Neural progenitor cell (in vitro differentiated cells): ENCODE measurements at regions not wholly inside any gene's neighbourhood (a gene's known extent, or its start where the extent isn't known, plus 50 kb on each side); places are given as distances from the start of the nearest gene placed in this dataset.

Source experiments
- DNase-seq: peaks from one replicate; pipeline ENCODE4 v3.0.0-alpha.2; 2016; ENCODE audit warnings: low spot score
- H2AFZ ChIP-seq: fragments of 200-600 bp; sonication (generic); replicated peaks from 2 replicates; pipeline ENCODE4 v1.6.1; 2016; ENCODE audit warnings: antibody characterized with exemption
- H3F3A ChIP-seq: fragments of 200-600 bp; sonication (generic); 2 replicates; pipeline ENCODE4 v1.6.1; 2016; ENCODE audit warnings: antibody characterized with exemption, low read depth
- H3K27ac ChIP-seq: fragments of 200-600 bp; sonication (generic); 2 replicates; pipeline ENCODE4 v1.5.1; 2016; ENCODE audit warnings: mild to moderate bottlenecking
- H3K27me3 ChIP-seq: fragments of 200-600 bp; sonication (generic); 2 replicates; pipeline ENCODE4 v1.6.1; 2016; ENCODE audit warnings: mild to moderate bottlenecking, moderate library complexity
- H3K36me3 ChIP-seq: fragments of 200-600 bp; sonication (generic); 2 replicates; pipeline ENCODE4 v1.5.1; 2016
- H3K4me1 ChIP-seq: fragments of 200-600 bp; sonication (generic); 2 replicates; pipeline ENCODE4 v1.6.1; 2016; ENCODE audit warnings: mixed run types
- H3K4me2 ChIP-seq: fragments of 200-600 bp; sonication (generic); 2 replicates; pipeline ENCODE4 v1.6.1; 2016
- H3K4me3 ChIP-seq: fragments of 200-600 bp; sonication (generic); 2 replicates; pipeline ENCODE4 v1.5.1; 2016
- H3K79me2 ChIP-seq: fragments of 200-600 bp; sonication (generic); 2 replicates; pipeline ENCODE4 v1.6.1; 2016; ENCODE audit warnings: low read depth
- H3K9ac ChIP-seq: fragments of 200-600 bp; sonication (generic); 2 replicates; pipeline ENCODE4 v1.6.1; 2016
- H3K9me3 ChIP-seq: fragments of 200-600 bp; sonication (generic); 2 replicates; pipeline ENCODE4 v1.5.1; 2016; ENCODE audit warnings: low read depth
- H4K20me1 ChIP-seq: fragments of 200-600 bp; sonication (generic); 2 replicates; pipeline ENCODE4 v1.6.1; 2016; ENCODE audit warnings: low read depth
- H3K27ac Mint-ChIP-seq: 3 replicates; pipeline ENCODE4 v1.8.0; 2021; ENCODE audit warnings: mixed read lengths
- H3K27me3 Mint-ChIP-seq: 2 replicates; pipeline ENCODE4 v1.8.0; 2022; ENCODE audit warnings: low read depth, mild to moderate bottlenecking, inconsistent platforms, moderate library complexity, mixed read lengths; ENCODE audit not compliant: insufficient read depth
- H3K36me3 Mint-ChIP-seq: 3 replicates; pipeline ENCODE4 v1.8.0; 2021; ENCODE audit warnings: mixed read lengths
- H3K4me1 Mint-ChIP-seq: 3 replicates; pipeline ENCODE4 v1.8.0; 2021; ENCODE audit warnings: mixed read lengths
- H3K4me3 Mint-ChIP-seq: 3 replicates; pipeline ENCODE4 v1.8.0; 2021; ENCODE audit warnings: mild to moderate bottlenecking, moderate library complexity, mixed read lengths
- H3K9me3 Mint-ChIP-seq: 3 replicates; pipeline ENCODE4 v1.8.0; 2020; ENCODE audit warnings: mixed read lengths
- EZH2 ChIP-seq: fragments of 200-600 bp; sonication (generic); IDR thresholded peaks from 2 replicates; pipeline ENCODE4 v1.6.1; 2017; ENCODE audit warnings: antibody characterized with exemption, mild to moderate bottlenecking, moderate library complexity
- EZH2phosphoT487 ChIP-seq: fragments of 200-600 bp; sonication (generic); IDR thresholded peaks from 2 replicates; pipeline ENCODE4 v1.6.1; 2017; ENCODE audit warnings: antibody characterized with exemption
- TF ChIP-seq, protein P1 (sequence below): fragments of 200-600 bp; sonication (generic); IDR thresholded peaks from 2 replicates; pipeline ENCODE4 v1.5.1; 2017; ENCODE audit warnings: antibody characterized with exemption, mild to moderate bottlenecking

DNA sequence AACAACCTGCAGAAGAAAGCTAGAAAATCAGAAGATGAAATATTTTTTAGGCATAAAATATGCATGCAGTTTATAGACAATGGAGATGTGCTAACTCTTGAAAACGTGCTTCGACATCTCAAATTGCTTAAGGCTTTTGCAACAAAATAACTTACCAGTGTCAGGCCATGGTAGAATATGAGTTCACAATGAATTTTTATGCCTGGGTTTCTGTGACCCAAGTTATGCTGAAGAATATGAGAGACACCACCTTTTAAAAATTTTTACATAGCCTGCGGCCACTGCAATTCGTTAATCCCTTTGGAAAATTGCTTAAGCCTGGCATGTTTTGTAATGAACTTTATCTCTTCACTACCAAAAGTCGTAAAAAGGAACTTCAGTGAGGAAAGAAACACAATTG lies 170.1 kb upstream of the AKR1E2 start:
- Histone ChIP-seq H3K4me1 (peaks cover 35% of the 10 kb centered on the region), H3K79me2 (no peaks in the 10 kb centered on the region), H2AFZ (no peak overlapping the region), H3K27me3 (no peaks in the 10 kb centered on the region), H3K4me2 (no peak overlapping the region), H3K9ac (no peak overlapping the region), H3K9me3 (no peaks in the 10 kb centered on the region), H3K36me3 (no peaks in the 10 kb centered on the region), H3K27ac (no peak overlapping the region), H4K20me1 (no peaks in the 10 kb centered on the region), H3F3A (no peaks in the 10 kb centered on the region), H3K4me3 (no peak overlapping the region)
- Mint-ChIP-seq H3K4me1 (peaks cover 11% of the 10 kb centered on the region), H3K27ac (no peak overlapping the region), H3K36me3 (no peaks in the 10 kb centered on the region), H3K9me3 (no peaks in the 10 kb centered on the region), H3K27me3 (no peaks in the 10 kb centered on the region), H3K4me3 (no peak overlapping the region)
- TF ChIP-seq, protein P1, sequence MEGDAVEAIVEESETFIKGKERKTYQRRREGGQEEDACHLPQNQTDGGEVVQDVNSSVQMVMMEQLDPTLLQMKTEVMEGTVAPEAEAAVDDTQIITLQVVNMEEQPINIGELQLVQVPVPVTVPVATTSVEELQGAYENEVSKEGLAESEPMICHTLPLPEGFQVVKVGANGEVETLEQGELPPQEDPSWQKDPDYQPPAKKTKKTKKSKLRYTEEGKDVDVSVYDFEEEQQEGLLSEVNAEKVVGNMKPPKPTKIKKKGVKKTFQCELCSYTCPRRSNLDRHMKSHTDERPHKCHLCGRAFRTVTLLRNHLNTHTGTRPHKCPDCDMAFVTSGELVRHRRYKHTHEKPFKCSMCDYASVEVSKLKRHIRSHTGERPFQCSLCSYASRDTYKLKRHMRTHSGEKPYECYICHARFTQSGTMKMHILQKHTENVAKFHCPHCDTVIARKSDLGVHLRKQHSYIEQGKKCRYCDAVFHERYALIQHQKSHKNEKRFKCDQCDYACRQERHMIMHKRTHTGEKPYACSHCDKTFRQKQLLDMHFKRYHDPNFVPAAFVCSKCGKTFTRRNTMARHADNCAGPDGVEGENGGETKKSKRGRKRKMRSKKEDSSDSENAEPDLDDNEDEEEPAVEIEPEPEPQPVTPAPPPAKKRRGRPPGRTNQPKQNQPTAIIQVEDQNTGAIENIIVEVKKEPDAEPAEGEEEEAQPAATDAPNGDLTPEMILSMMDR, result no peak
- TF ChIP-seq EZH2 (no peak), EZH2phosphoT487 (no peak)
- no peak for DNase-seq

DNA sequence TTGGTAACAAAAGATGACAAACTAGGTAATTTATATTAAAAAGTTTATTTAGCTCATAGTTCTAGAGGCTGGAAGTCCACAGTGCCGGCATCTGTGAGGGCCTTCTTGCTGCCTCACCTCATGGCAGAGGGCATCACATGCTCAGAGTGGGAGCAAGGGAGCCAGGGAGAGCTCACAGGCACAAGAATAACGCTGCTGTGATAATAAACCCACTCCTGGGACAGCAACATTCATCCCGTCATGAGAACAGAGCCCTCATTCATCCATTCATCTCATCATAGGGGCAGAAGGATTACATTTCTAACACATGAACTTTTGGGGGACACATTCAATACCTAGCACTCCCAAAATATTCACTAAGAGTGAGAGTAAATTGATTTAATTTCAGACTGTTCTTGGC lies 170.6 kb upstream of the AKR1E2 start:
- TF ChIP-seq, protein P1, result no peak
- TF ChIP-seq EZH2 (no peak), EZH2phosphoT487 (no peak)
- Mint-ChIP-seq H3K4me1 (peaks cover 11% of the 10 kb centered on the region), H3K27me3 (no peaks in the 10 kb centered on the region), H3K4me3 (no peak overlapping the region), H3K9me3 (no peaks in the 10 kb centered on the region), H3K36me3 (no peaks in the 10 kb centered on the region), H3K27ac (no peak overlapping the region)
- H3K4me2 ChIP-seq, result no peak overlapping the region
- H3K4me3 ChIP-seq, result no peak overlapping the region
- no peaks in the 10 kb centered on the region for H3K27me3 ChIP-seq
- no peaks in the 10 kb centered on the region for H3K9me3 ChIP-seq
- no peaks in the 10 kb centered on the region for H3F3A ChIP-seq
- H3K4me1 ChIP-seq, result peaks cover 39% of the 10 kb centered on the region
- no peaks in the 10 kb centered on the region for H3K36me3 ChIP-seq
- DNase-seq, result no peak
- no peak overlapping the region for H3K9ac ChIP-seq
- H4K20me1 ChIP-seq, result no peaks in the 10 kb centered on the region
- no peak overlapping the region for H2AFZ ChIP-seq
- H3K27ac ChIP-seq, result no peak overlapping the region
- no peaks in the 10 kb centered on the region for H3K79me2 ChIP-seq

DNA sequence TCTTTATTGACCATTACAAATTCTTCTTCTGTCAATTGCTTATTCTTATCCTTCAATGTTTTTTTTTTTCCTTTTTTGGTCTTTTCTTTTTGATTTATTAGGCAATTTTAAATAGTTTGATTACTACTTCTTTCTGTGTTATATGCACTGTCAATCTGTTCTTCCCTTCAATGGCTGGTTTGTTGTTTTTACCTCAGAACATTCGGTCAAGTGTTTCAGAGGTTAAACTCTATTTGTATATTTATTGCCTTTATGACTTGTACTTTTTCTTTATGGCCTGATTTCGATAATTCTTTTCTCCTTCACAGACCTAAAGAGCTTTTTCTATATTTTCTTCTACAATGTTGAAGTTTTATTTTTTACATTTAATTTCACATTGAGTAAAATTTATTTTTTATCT lies 171.5 kb upstream of the AKR1E2 start:
- H3K27ac Mint-ChIP-seq, result no peak overlapping the region

More for the DNA sequence above, 171.5 kb upstream of the AKR1E2 start:
- TF ChIP-seq EZH2phosphoT487 (no peak), EZH2 (no peak)
- TF ChIP-seq, protein P1, result no peak
- no peak for DNase-seq
- peaks cover 39% of the 10 kb centered on the region for H3K4me1 ChIP-seq
- H3K27ac ChIP-seq, result no peak overlapping the region
- H3K4me3 Mint-ChIP-seq, result no peak overlapping the region
- H3K4me3 ChIP-seq, result no peak overlapping the region
- H3K27me3 ChIP-seq, result no peaks in the 10 kb centered on the region
- no peaks in the 10 kb centered on the region for H3K36me3 ChIP-seq
- H3K36me3 Mint-ChIP-seq, result no peaks in the 10 kb centered on the region
- no peaks in the 10 kb centered on the region for H3F3A ChIP-seq
- no peaks in the 10 kb centered on the region for H4K20me1 ChIP-seq
- H3K9me3 ChIP-seq, result no peaks in the 10 kb centered on the region
- H2AFZ ChIP-seq, result no peak overlapping the region
- no peaks in the 10 kb centered on the region for H3K27me3 Mint-ChIP-seq
- no peak overlapping the region for H3K4me2 ChIP-seq
- peaks cover 15% of the 10 kb centered on the region for H3K4me1 Mint-ChIP-seq
- H3K79me2 ChIP-seq, result no peaks in the 10 kb centered on the region
- H3K9ac ChIP-seq, result no peak overlapping the region
- H3K9me3 Mint-ChIP-seq, result no peaks in the 10 kb centered on the region
